ENCODE measurements at regions not wholly inside any gene's neighbourhood (a gene's known extent, or its start where the extent isn't known, plus 50 kb on each side); places are given as distances from the start of the nearest gene placed in this dataset.
A peak's percentile ranks its signal among the peaks of the same experiment; 100 is the strongest.

GRCh38 chr4:152115794-152116193, 355.0 kb upstream of the GATB start:
- no peak for DNase-seq (ENCODE audit: low read depth, low spot score)

GRCh38 chr4:152115118-152115517, 354.3 kb upstream of the GATB start:
- no peak for DNase-seq (ENCODE audit: low read depth, low spot score)

- DNase-seq (ENCODE audit: low read depth, low spot score): no peak
Observed at GRCh38 chr4:152114562-152114961, 353.8 kb upstream of the GATB start.

GRCh38 chr4:152112887-152113286, 352.1 kb upstream of the GATB start:
- DNase-seq (ENCODE audit: low read depth, low spot score): no peak

GRCh38 chr4:152112190-152112589, 351.4 kb upstream of the GATB start:
- DNase-seq (ENCODE audit: low read depth, low spot score): no peak

GRCh38 chr4:152110780-152111179, 350.0 kb upstream of the GATB start:
- no peak for DNase-seq (ENCODE audit: low read depth, low spot score)

- no peak for DNase-seq (ENCODE audit: low read depth, low spot score)
Observed at GRCh38 chr4:152109531-152110509, 349.0 kb upstream of the GATB start.

GRCh38 chr4:152107736-152108500, 347.1 kb upstream of the GATB start:
- DNase-seq (ENCODE audit: low read depth, low spot score): no peak

GRCh38 chr4:152106781-152107321, 346.0 kb upstream of the GATB start:
- DNase-seq (ENCODE audit: low read depth, low spot score): no peak

- DNase-seq (ENCODE audit: low read depth, low spot score): peak; percentile 65
Observed at GRCh38 chr4:152106113-152106763, 345.4 kb upstream of the GATB start.

GRCh38 chr4:152104901-152105357, 344.1 kb upstream of the GATB start:
- no peak for DNase-seq (ENCODE audit: low read depth, low spot score)

- no peak for DNase-seq (ENCODE audit: low read depth, low spot score)
Observed at GRCh38 chr4:152104356-152104755, 343.5 kb upstream of the GATB start.

GRCh38 chr4:152103181-152103901, 342.5 kb upstream of the GATB start:
- no peak for DNase-seq (ENCODE audit: low read depth, low spot score)

GRCh38 chr4:152102436-152103000, 341.7 kb upstream of the GATB start:
- DNase-seq (ENCODE audit: low read depth, low spot score): peak; percentile 13

GRCh38 chr4:152101556-152102435, 341.0 kb upstream of the GATB start:
- no peak for DNase-seq (ENCODE audit: low read depth, low spot score)

- DNase-seq (ENCODE audit: low read depth, low spot score): no peak
Observed at GRCh38 chr4:152100379-152101201, 339.8 kb upstream of the GATB start.

GRCh38 chr4:152099981-152100378, 339.2 kb upstream of the GATB start:
- no peak for DNase-seq (ENCODE audit: low read depth, low spot score)

GRCh38 chr4:152099555-152099954, 338.7 kb upstream of the GATB start:
- no peak for DNase-seq (ENCODE audit: low read depth, low spot score)

- no peak for DNase-seq (ENCODE audit: low read depth, low spot score)
Observed at GRCh38 chr4:152099061-152099425, 338.2 kb upstream of the GATB start.

All from ELF-1 (cell line).